GM18868 (cell line): ENCODE measurements at regions not wholly inside any gene's neighbourhood (a gene's known extent, or its start where the extent isn't known, plus 50 kb on each side); places are given as distances from the start of the nearest gene placed in this dataset.
"Not testable (repeated sequence)": the region's sequence is repeated elsewhere in the genome, so short reads cannot be mapped to it uniquely, and the experiment has no call there.

Source experiments
- ATAC-seq: cut with Tn5 transposase; IDR thresholded peaks from one replicate; pipeline ENCODE4 v1.9.1; 2021; ENCODE audit warnings: mild to moderate bottlenecking, moderate library complexity; ENCODE audit not compliant: unreplicated experiment

- no peak for ATAC-seq
Observed at GRCh38 chr6:92339936-92340640, 1079.3 kb downstream of the EPHA7 start.

DNA sequence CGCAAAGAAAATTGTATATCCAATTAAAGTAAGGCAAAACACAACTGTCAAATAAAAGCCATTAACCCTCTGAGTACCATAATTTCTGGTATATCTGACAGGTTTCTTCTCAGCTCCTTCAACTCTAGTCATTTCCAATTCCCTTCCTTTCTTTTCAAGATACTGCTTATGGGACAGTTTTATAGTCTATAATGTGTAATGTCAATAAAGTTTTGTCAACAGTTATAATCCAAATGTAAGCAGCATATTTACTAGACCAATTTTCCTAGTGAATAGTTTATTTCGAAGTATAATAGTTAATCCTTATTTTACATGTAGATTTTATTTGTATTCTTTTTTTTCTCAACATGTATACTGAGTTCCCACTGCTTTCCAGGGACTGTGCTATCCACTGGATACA lies 1081.8 kb downstream of the EPHA7 start:
- ATAC-seq = no peak

- no peak for ATAC-seq
Observed at GRCh38 chr6:92329208-92329847, 1090.0 kb downstream of the EPHA7 start.

DNA sequence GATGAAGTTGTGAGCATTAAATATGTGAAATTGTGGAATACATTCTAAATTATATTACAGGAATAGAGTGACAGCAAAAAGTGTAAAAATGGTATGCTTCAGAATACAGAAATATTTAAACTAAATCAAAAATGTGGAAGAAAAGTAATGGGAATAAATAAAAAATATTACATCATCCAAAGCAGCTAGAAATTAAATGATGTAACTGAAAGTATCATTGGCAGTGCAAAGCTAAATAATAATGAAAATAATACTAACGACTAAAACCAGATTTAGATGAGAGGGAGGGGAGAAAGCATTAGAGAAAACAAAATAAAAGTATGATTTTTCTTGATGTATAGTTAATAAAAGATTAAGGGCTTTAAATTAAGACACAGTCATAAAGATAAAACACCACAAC lies 1104.0 kb downstream of the EPHA7 start:
- ATAC-seq = no peak

GRCh38 chr6:92297101-92297500 lies 1122.3 kb downstream of the EPHA7 start:
- no peak for ATAC-seq

DNA sequence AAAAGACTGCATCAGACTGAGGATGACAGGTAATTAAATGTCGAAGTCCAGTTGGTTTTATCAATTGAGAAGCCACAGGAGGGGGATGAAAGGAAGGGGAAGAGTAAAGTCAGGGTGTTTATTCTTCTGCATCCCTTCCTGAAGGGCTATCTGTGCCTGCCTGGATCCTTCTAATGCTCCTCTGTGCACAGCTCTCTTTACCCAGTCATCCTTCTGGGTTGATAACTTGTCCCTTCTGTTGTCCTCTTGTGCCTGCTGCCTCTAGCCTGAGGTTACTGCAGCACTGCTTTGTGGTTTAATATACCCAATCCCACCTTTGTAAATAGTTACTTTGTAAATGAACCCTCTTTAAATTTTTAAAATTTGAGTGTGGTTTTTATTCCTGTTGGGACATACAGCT lies 1127.3 kb downstream of the EPHA7 start:
- no peak for ATAC-seq

DNA sequence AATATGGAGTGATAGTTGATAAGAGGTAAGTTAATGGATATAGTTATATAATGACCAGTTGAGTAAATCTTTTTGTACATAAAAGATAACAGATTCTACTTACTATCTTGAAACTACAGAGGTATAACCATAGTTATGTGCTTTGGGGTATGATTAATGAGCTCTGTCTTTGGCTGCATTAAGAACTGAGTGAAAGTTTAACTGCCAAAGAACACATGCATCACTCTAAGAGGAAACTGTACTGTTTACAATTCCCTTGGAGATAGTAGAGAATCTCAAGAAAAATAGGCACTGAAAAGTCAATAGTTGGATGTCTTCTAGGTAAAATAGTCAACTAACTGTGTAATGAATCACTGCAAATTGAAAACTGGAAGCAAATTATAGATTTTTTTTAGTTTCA lies 1129.5 kb downstream of the EPHA7 start:
- no peak for ATAC-seq

DNA sequence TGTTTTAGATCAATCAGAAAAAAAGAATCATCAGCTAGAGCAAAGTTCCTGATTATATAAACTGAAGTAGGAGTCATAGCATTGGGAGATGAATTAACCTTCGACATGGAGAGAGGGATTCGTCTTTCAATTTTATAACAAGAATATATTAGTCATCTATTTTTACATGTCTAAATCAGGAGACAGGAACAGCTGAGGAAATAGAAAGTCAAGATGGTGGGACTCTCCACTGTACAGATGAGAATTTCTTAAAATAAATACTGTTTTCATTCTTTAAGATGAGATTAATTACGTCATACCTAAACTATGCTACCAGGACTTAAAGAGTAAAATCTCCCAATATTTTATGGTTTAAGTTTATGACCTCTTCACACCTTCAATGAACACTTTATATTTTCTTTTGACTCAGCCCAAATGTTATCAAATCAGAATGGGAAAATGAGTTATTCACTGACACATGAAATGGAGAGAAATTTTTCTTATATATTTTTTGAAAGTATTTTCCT lies 1137.7 kb downstream of the EPHA7 start:
- ATAC-seq = no peak

DNA sequence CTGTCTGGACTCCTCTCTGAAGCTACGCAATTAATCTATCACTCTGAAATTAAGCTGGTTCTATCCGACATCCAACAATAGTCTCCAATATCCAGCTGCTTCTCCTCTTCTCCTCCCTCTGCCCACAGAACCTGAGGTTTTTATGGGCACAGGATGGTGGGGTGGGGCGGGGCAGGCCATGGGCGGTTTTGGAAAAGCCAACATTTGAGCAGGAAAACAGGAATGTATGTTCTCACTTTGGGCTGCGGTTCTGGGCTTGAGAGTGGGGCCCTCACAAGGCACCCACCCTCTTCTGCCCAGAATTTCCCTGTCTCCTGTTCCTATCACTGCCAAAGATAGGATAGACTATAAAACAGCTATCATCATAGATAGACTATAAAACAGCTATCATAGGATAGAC lies 1144.2 kb downstream of the EPHA7 start:
- no peak for ATAC-seq

GRCh38 chr6:92274588-92274987 lies 1144.8 kb downstream of the EPHA7 start:
- no peak for ATAC-seq

DNA sequence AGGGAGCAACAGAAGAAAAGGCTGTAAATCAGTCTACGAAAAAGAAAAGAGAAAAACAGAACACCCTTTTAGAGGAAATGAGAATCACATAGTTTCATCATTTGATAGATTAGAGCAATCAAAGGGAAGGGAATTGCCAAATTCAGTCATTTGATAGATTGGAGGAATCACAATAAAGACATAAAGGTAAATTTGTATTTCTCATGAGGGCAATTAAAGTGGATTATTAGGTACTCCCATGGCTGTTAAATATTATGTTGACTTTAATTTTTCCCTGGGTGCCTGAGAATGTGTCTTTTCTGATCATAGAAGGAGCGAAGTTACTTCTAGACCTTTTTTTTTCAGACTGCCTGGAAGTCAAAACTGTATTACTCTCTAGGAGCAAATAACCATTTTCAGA lies 1145.7 kb downstream of the EPHA7 start:
- ATAC-seq = no peak

DNA sequence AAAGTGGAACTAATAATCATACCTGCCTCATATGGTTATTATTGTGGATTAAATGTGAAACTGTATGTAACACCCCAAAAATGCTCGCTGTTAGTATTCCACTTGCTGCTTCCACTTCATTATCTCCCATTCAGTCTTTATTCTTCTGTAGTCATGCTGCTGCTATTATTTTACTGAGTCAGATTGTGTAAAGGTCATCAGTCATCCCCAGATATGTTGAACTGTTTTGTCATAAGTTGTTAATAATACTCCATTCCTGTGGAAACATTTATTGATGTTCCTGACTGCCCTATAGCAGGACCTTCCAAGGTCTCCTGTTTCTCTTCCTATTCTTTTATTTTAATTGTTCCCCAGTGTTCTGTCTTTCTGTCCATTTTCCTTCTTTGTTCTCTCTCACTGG lies 1148.3 kb downstream of the EPHA7 start:
- no peak for ATAC-seq

- ATAC-seq = no peak
Observed at GRCh38 chr6:92270365-92270764, 1149.0 kb downstream of the EPHA7 start.

DNA sequence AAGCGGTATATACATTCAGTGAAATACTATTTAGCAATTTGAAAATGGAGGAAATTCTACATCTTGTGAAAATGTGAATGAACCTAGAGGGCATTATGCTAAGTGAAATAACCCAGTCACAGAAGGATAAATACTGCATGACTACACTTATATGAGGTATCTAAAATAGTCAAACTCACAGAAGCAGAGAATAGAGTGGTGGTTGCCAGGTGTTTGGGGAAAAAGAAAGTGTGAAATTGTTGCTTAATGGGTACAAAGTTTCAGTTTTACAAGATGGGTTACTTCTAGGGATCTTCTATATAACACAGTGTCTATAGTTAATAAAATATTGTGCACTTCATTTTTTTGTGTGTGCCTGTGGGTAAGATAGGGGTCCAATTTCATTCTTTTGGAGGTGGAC lies 1152.0 kb downstream of the EPHA7 start:
- ATAC-seq = no peak

- ATAC-seq = no peak
Observed at GRCh38 chr6:92263864-92264263, 1155.5 kb downstream of the EPHA7 start.

DNA sequence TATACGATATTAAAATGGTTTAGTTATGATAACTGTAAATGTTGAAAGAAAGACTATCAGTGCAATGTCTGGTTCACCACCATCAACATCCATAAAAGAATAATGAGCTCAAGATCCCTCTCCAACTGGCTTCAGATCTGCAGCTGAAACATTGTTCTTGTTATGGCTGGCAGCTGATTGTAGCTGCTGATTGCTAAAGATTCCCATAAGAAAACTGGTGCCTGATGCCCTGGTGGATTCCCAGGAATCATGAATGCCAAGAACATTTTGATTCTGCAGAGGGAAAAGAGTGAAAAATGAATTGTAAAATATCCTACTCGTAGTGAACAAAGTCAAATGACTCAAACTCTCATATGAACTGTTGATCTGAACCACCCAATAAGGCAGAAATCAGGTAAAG lies 1160.2 kb downstream of the EPHA7 start:
- no peak for ATAC-seq

GRCh38 chr6:92243315-92243714 lies 1176.0 kb downstream of the EPHA7 start:
- no peak for ATAC-seq

DNA sequence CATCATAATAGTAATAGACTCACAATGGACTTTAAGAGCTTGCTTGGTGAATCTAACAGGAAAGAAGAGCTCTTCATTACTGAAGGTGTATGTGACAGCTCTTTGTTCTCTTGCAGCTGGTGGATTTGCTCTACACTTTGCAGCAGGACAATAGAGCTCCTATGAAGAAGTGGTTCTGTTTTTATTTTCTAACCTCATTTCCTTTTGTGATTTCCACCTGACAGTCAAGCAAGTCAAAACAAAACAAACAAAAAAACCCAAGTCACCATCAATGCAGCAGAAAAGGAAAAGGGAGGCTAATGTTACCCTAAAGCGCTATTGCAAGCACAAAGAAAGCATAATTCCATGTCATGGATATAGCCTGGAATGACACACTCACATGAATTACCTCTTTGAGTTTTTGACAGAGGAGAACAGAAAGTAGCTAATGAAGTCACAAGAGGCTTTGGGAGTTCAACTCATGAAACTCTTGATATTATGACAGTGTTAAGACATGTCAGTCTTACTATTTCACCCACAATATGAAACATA lies 1188.1 kb downstream of the EPHA7 start:
- ATAC-seq = peak; percentile 53

DNA sequence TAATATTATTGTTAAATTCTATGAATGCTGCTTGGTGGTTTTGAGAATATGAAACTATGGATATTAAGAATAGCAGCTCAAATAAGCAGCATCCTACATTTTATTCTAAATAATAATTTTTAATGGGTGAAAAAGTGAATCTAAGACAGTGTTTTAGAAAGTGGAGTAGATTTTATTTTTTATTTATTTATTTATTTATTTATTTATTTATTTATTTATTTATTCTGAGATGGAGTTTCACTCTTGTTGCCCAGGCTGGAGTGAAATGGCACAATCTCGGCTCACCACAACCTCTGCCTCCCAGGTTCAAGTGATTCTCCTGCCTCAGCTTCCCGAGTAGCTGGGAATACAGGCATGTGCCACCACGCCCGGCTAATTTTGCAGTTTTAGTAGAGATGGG lies 1199.4 kb downstream of the EPHA7 start:
- not testable (repeated sequence) for ATAC-seq

- no peak for ATAC-seq
Observed at GRCh38 chr6:92216717-92217116, 1202.6 kb downstream of the EPHA7 start.

DNA sequence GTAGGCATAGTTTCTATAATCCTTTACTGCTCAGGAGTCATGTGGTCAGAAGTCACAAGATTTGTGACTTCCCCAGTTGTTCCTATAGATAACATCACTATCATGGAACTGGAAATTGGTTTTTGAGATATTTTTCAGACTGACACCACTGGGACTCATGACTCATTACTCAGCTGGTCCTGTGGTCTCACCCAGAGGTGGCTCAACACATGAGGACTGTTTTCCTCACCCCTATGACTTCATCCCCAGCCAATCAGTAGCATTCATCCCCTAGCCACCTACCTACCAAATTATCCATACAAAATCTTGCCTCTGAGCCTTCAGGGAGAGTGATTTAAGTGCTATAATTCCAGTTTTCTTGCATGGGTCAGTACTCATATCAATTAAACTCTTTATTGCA lies 1217.7 kb downstream of the EPHA7 start:
- ATAC-seq = no peak

GRCh38 chr6:92196325-92196724 lies 1223.0 kb downstream of the EPHA7 start:
- no peak for ATAC-seq
